ENCODE measurements at regions not wholly inside any gene's neighbourhood (a gene's known extent, or its start where the extent isn't known, plus 50 kb on each side); places are given as distances from the start of the nearest gene placed in this dataset.
"Not testable (repeated sequence)": the region's sequence is repeated elsewhere in the genome, so short reads cannot be mapped to it uniquely, and the experiment has no call there.

GRCh38 chr3:174457758-174458157 is 401.4 kb upstream of the NAALADL2 start:
- DNase-seq (ENCODE audit: low read depth in 2 of 2), result no peak

- no peak for DNase-seq (ENCODE audit: low read depth in 2 of 2)
These were observed 398.3 kb upstream of the NAALADL2 start for GRCh38 chr3:174460831-174461230.

- no peak for DNase-seq (ENCODE audit: low read depth in 2 of 2)
These were observed 396.2 kb upstream of the NAALADL2 start for GRCh38 chr3:174462916-174463315.

- DNase-seq (ENCODE audit: low read depth in 2 of 2), result no peak
These were observed 394.0 kb upstream of the NAALADL2 start for GRCh38 chr3:174465177-174465576.

GRCh38 chr3:174466471-174467054 is 392.6 kb upstream of the NAALADL2 start:
- DNase-seq (ENCODE audit: low read depth in 2 of 2), result no peak

GRCh38 chr3:174477491-174477890 is 381.6 kb upstream of the NAALADL2 start:
- no peak for DNase-seq (ENCODE audit: low read depth in 2 of 2)

- no peak for DNase-seq (ENCODE audit: low read depth in 2 of 2)
These were observed 378.4 kb upstream of the NAALADL2 start for GRCh38 chr3:174480767-174481166.

GRCh38 chr3:174482541-174482940 is 376.6 kb upstream of the NAALADL2 start:
- no peak for DNase-seq (ENCODE audit: low read depth in 2 of 2)

GRCh38 chr3:174483254-174483653 is 375.9 kb upstream of the NAALADL2 start:
- DNase-seq (ENCODE audit: low read depth in 2 of 2), result no peak

GRCh38 chr3:174483856-174484255 is 375.3 kb upstream of the NAALADL2 start:
- not testable (repeated sequence) for DNase-seq (ENCODE audit: low read depth in 2 of 2)

- peak; percentile 25 to 32 for DNase-seq (ENCODE audit: low read depth in 2 of 2)
These were observed 370.6 kb upstream of the NAALADL2 start for GRCh38 chr3:174488527-174488926.

- DNase-seq (ENCODE audit: low read depth in 2 of 2), result peak; percentile 44 to 51
These were observed 363.8 kb upstream of the NAALADL2 start for GRCh38 chr3:174495311-174495710.

GRCh38 chr3:174495928-174496327 is 363.2 kb upstream of the NAALADL2 start:
- no peak for DNase-seq (ENCODE audit: low read depth in 2 of 2)

GRCh38 chr3:174498638-174499037 is 360.5 kb upstream of the NAALADL2 start:
- peak; percentile 38 to 42 for DNase-seq (ENCODE audit: low read depth in 2 of 2)

GRCh38 chr3:174505266-174505665 is 353.9 kb upstream of the NAALADL2 start:
- no peak for DNase-seq (ENCODE audit: low read depth in 2 of 2)

GRCh38 chr3:174524203-174524602 is 334.9 kb upstream of the NAALADL2 start:
- DNase-seq (ENCODE audit: low read depth in 2 of 2), result no peak

- DNase-seq (ENCODE audit: low read depth in 2 of 2), result no peak
These were observed 329.8 kb upstream of the NAALADL2 start for GRCh38 chr3:174529298-174529697.

GRCh38 chr3:174531262-174531982 is 327.7 kb upstream of the NAALADL2 start:
- no peak for DNase-seq (ENCODE audit: low read depth in 2 of 2)

GRCh38 chr3:174532216-174532615 is 326.9 kb upstream of the NAALADL2 start:
- DNase-seq (ENCODE audit: low read depth in 2 of 2), result no peak

- DNase-seq (ENCODE audit: low read depth in 2 of 2), result no peak
These were observed 326.4 kb upstream of the NAALADL2 start for GRCh38 chr3:174532776-174533175.

- DNase-seq (ENCODE audit: low read depth in 2 of 2), result peak; percentile 51 to 54
These were observed 325.8 kb upstream of the NAALADL2 start for GRCh38 chr3:174533286-174533685.

GRCh38 chr3:174536319-174536718 is 322.8 kb upstream of the NAALADL2 start:
- DNase-seq (ENCODE audit: low read depth in 2 of 2), result no peak

- DNase-seq (ENCODE audit: low read depth in 2 of 2), result no peak
These were observed 321.0 kb upstream of the NAALADL2 start for GRCh38 chr3:174538151-174538550.
